Body of pancreas (tissue), 4 donors: ENCODE measurements at regions not wholly inside any gene's neighbourhood (a gene's known extent, or its start where the extent isn't known, plus 50 kb on each side); places are given as distances from the start of the nearest gene placed in this dataset.

Experiments
- ATAC-seq: fragments of 150-250 bp; one replicate; pipeline ENCODE4 v1.9.1; 2016
- DNase-seq, 4 donors: peaks; one replicate each; pipeline ENCODE4 v3.0.0-alpha.2; 2019
- H3K27ac ChIP-seq, 4 donors: fragments of 200-600 bp; sonication (generic); 1 replicate in 3 of 4; 2 replicates in 1 of 4; pipeline versions ENCODE4 v1.5.1 to v1.6.1; 2016 to 2019; ENCODE audit warnings: mild to moderate bottlenecking in 1 of 4, mixed read lengths in 1 of 4, moderate library complexity in 1 of 4
- H3K27me3 ChIP-seq, 2 donors: fragments of 200-600 bp; sonication (generic); one replicate each; pipeline ENCODE4 v1.6.0; 2016; ENCODE audit warnings: mild to moderate bottlenecking in 1 of 2
- H3K36me3 ChIP-seq, 2 donors: fragments of 200-600 bp; sonication (generic); replicated peaks in 1 of 2; 2 replicates each; pipeline ENCODE4 v1.5.1; 2016; ENCODE audit warnings: low read depth in 2 of 2; ENCODE audit not compliant: insufficient read depth in 1 of 2
- H3K4me1 ChIP-seq: fragments of 200-600 bp; sonication (generic); one replicate; pipeline ENCODE4 v1.6.0; 2016
- H3K4me3 ChIP-seq, 2 donors: fragments of 200-600 bp; sonication (generic); 1 replicate in 1 of 2; 2 replicates in 1 of 2; pipeline ENCODE4 v1.5.1; 2016 to 2019
- H3K9me3 ChIP-seq, 3 donors: fragments of 200-600 bp; sonication (generic); 1 replicate in 2 of 3; 2 replicates in 1 of 3; pipeline ENCODE4 v1.5.1; 2016
- POLR2A ChIP-seq, 3 donors: fragments of 450-650 bp; IDR thresholded peaks; one replicate each; pipeline ENCODE4 v1.6.1; 2016; ENCODE audit warnings: antibody characterized with exemption in 3 of 3, mild to moderate bottlenecking in 2 of 3
- WGBS, 2 donors: methylation state at CpG; one replicate each; pipeline ENCODE4 v1.1.5; 2017; 5-methylcytosine and 5-hydroxymethylcytosine counted together
- intact Hi-C: fragments of 100-400 bp; cut with DNase I; formaldehyde crosslinking; loops from one replicate; pipeline ENCODE4 v1.15.1; 2023
- TF ChIP-seq, protein P1 (sequence below), 7 experiments: fragments of 450-650 bp in 4 of 7; fragments of 200-600 bp in 3 of 7; sonication (generic) in 3 of 7; IDR thresholded peaks; one replicate each; pipeline ENCODE4 v1.5.1; 2016 to 2019; ENCODE audit warnings: antibody characterized with exemption in 7 of 7

DNA sequence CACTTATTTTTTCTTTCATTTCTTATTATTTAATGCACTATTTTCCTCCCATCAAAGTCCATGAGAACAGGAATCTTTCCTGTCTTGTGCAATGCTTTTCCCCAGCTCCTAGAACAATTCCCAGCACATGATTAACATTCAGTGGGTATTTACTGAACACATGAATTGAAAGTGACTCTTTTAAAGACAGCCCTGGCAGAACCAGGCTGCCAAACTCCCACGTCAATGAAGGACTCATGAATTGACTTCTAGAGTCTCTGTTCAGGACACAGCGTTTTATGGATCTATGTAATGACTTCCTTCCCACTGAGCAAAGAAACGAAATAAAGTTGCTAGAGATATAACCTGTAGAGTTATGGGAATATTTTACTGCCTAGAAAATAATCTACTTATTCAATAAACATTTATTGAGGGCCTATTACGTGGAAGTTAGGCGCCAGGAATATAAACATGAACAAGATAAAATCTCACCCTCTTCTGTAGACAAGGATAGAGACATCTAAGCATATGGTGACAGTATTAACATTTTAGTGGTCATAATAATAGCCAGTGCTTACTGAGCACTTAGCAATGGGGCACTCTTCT, 485.9 kb upstream of the KLF4 start:
- 65 to 66% methylated on average over 5 of the region's 5 CpGs for WGBS, 2 donors
- H3K27ac ChIP-seq: no peak overlapping the region
- DNase-seq: no peak

DNA sequence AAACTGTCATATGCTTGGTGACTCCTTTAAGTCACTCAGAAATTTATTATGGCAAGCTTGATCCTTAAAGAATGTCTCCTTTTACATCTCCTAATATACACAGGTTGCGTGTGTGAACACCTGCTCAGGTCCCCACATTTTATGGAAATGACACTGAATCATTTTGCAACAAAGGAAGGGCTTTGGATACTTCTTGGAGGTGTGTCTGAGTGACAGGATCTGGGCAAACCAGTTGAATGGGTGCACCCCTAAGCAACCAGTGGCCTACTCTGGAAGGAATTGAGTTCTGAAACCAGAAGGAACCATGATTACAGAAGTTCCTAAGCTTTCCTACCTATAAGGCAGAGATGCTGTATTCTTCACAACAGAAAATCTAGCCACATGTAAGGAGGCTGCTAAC, 483.9 kb upstream of the KLF4 start:
- no peaks in the 10 kb centered on the region for H3K9me3 ChIP-seq
- H3K36me3 ChIP-seq: no peaks in the 10 kb centered on the region
- H3K27ac ChIP-seq: no peak overlapping the region
- ATAC-seq (no peak), DNase-seq (no peak)
- no peaks in the 10 kb centered on the region for H3K4me1 ChIP-seq
- no peak overlapping the region for H3K4me3 ChIP-seq
- WGBS, 2 donors: 90 to 100% methylated on average over 1 of the region's 1 CpG
- no peaks in the 10 kb centered on the region for H3K27me3 ChIP-seq
- no peak for TF ChIP-seq POLR2A (IDR thresholded peaks at IDR 0.05)
- TF ChIP-seq, protein P1, sequence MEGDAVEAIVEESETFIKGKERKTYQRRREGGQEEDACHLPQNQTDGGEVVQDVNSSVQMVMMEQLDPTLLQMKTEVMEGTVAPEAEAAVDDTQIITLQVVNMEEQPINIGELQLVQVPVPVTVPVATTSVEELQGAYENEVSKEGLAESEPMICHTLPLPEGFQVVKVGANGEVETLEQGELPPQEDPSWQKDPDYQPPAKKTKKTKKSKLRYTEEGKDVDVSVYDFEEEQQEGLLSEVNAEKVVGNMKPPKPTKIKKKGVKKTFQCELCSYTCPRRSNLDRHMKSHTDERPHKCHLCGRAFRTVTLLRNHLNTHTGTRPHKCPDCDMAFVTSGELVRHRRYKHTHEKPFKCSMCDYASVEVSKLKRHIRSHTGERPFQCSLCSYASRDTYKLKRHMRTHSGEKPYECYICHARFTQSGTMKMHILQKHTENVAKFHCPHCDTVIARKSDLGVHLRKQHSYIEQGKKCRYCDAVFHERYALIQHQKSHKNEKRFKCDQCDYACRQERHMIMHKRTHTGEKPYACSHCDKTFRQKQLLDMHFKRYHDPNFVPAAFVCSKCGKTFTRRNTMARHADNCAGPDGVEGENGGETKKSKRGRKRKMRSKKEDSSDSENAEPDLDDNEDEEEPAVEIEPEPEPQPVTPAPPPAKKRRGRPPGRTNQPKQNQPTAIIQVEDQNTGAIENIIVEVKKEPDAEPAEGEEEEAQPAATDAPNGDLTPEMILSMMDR (IDR thresholded peaks at IDR 0.05): no peak
- intact Hi-C loops: no loop called here

More for the DNA sequence above, 485.9 kb upstream of the KLF4 start:
- no peaks in the 10 kb centered on the region for H3K9me3 ChIP-seq
- no peak for TF ChIP-seq POLR2A (IDR thresholded peaks at IDR 0.05)
- TF ChIP-seq, protein P1 (IDR thresholded peaks at IDR 0.05): no peak
- no peaks in the 10 kb centered on the region for H3K4me1 ChIP-seq
- ATAC-seq: no peak
- no peaks in the 10 kb centered on the region for H3K36me3 ChIP-seq
- no peaks in the 10 kb centered on the region for H3K27me3 ChIP-seq
- no peak overlapping the region for H3K4me3 ChIP-seq
- intact Hi-C loops: no loop called here

DNA sequence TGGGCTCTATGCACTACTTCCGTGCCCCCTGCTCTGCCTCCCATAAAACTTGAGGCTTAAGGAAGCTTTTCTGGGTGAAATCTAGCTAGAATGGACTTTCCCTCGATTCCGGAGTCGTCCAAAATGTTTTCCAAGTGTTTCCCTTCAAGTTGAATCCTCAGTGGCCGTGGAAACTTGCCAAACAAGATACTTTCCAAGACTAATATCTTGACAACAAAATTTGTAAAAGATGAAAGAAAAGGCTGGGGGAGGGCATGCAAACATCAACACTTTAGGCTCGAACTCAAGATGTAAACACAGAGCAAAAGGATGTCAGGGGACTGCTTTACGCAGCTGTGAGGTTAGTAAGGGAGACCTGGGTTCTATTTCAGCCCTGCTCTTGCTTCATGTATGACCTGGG, 482.8 kb upstream of the KLF4 start:
- no peaks in the 10 kb centered on the region for H3K9me3 ChIP-seq
- intact Hi-C loops: no loop called here
- H3K4me1 ChIP-seq: no peaks in the 10 kb centered on the region
- H3K27me3 ChIP-seq: no peaks in the 10 kb centered on the region
- 62 to 76% methylated on average over 7 of the region's 7 CpGs for WGBS, 2 donors
- no peaks in the 10 kb centered on the region for H3K36me3 ChIP-seq
- H3K4me3 ChIP-seq: no peak overlapping the region
- no peak overlapping the region for H3K27ac ChIP-seq
- ATAC-seq: no peak
- TF ChIP-seq, protein P1 (IDR thresholded peaks at IDR 0.05): no peak
- TF ChIP-seq POLR2A (IDR thresholded peaks at IDR 0.05): no peak
- DNase-seq: no peak

DNA sequence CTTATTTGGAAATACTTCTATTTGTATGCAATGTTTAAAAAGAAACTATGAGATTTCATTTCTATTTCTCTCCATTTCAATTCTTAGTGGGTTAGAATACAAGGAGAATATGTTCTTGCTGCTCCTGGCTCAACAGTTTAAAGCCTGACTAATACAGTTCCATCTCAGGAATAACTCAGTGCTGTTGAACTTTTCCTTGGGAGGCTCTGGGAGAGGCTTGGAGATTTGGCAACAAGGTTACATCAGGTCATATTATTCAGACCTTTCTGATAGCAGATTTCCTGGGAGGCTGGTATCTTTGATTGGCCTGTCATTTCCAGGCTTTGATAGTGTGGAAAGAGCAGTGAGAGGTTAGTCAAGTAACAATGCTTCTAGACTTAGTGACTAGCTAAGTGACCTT, 481.7 kb upstream of the KLF4 start:
- TF ChIP-seq, protein P1 (IDR thresholded peaks at IDR 0.05): no peak
- no peak for TF ChIP-seq POLR2A (IDR thresholded peaks at IDR 0.05)
- intact Hi-C loops: no loop called here
- Histone ChIP-seq H3K27ac (no peak overlapping the region), H3K36me3 (no peaks in the 10 kb centered on the region), H3K4me1 (no peaks in the 10 kb centered on the region), H3K27me3 (no peaks in the 10 kb centered on the region), H3K9me3 (no peaks in the 10 kb centered on the region), H3K4me3 (no peak overlapping the region)
- ATAC-seq: no peak
- DNase-seq: no peak

DNA sequence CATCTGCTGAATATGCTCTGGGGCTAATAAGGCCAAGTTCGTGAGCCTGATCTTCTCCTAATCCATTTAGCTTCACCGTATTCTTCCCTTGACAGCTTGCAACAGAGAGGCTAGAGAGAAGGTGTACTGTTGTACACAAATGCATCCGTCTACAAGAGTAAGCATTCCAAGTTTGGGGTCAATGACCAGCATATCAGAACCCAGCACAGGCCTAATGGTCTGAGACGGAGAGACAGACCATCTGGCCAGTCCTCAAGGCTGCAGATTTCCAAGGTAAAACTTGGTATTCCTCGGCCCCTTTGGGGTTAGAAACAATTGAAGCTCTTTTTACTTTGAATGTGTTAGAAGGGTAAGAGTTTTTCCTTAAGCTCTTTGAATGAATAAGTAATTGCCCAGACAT, 481.2 kb upstream of the KLF4 start:
- intact Hi-C loops: no loop called here
- no peak overlapping the region for H3K27ac ChIP-seq
- TF ChIP-seq, protein P1 (IDR thresholded peaks at IDR 0.05): no peak
- no peak for TF ChIP-seq POLR2A (IDR thresholded peaks at IDR 0.05)
- ATAC-seq (no peak), DNase-seq (no peak)
- 85 to 92% methylated on average over 5 of the region's 5 CpGs for WGBS, 2 donors
- H3K4me1 ChIP-seq: no peaks in the 10 kb centered on the region
- H3K9me3 ChIP-seq: no peaks in the 10 kb centered on the region
- no peaks in the 10 kb centered on the region for H3K27me3 ChIP-seq
- no peaks in the 10 kb centered on the region for H3K36me3 ChIP-seq
- no peak overlapping the region for H3K4me3 ChIP-seq
